ENCODE measurements at regions not wholly inside any gene's neighbourhood (a gene's known extent, or its start where the extent isn't known, plus 50 kb on each side); places are given as distances from the start of the nearest gene placed in this dataset.

DNA sequence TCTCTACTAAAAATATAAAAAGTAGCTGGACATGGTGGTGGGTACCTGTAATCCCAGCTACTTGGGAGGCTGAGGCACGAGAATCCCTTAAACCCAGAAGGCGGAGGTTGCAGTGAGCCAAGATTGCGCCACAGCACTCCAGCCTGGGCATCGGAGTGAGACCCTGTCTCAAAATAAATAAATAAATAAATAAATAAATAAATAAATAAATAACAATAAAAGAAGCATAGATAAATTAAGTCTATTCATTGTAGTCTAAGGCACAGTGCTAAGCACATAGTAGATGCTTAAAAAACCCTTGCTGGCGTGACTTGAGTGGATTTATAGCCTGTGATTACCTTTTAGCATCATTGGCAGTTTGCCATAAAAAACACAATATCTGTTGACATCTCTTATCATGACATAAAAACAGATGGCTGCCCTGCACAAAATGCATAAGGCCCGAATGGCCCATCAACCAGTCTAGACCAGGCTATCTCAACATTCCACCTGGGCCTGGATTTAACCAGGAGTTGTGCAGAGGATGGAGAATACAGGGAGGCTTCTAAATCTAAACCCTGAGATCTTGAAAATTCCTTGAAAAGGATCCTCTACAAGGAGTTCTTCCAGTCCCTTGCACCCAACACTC, 94.9 kb downstream of the PRLHR start:
- WGBS, 2 donors (ENCODE audit: low coverage in 1 of 2), result 60 to 64% methylated on average over 5 to 6 of the region's 6 CpGs
- intact Hi-C loops (cut with DNase I; ENCODE audit: low total_unique reads), result no loop called here
- H3K4me1 ChIP-seq, result peaks cover 0 to 7% (median 4%) of the 10 kb centered on the region in 4 donors
- in situ Hi-C loops (cut with MboI; ENCODE audit: low pct_ligation_motif_present in 1 of 4, low pct_unique_long_range_greater_than_20kb in 1 of 4, low sequenced_read_pairs in 3 of 4), result no loop called here
- no peaks in the 10 kb centered on the region for H3K9me3 ChIP-seq
- no peaks in the 10 kb centered on the region for H3K36me3 ChIP-seq
- H3K4me3 ChIP-seq, result no peak overlapping the region
- H3K27me3 ChIP-seq, result no peaks in the 10 kb centered on the region
- DNase-seq, result no peak
- H3K27ac ChIP-seq, result no peak overlapping the region
- TF ChIP-seq POLR2AphosphoS5 (IDR thresholded peaks at IDR 0.05) (no peak), CTCF (IDR thresholded peaks at IDR 0.05) (no peak), POLR2A (IDR thresholded peaks at IDR 0.05) (no peak), EP300 (IDR thresholded peaks at IDR 0.05; ENCODE audit: low read depth) (no peak)

DNA sequence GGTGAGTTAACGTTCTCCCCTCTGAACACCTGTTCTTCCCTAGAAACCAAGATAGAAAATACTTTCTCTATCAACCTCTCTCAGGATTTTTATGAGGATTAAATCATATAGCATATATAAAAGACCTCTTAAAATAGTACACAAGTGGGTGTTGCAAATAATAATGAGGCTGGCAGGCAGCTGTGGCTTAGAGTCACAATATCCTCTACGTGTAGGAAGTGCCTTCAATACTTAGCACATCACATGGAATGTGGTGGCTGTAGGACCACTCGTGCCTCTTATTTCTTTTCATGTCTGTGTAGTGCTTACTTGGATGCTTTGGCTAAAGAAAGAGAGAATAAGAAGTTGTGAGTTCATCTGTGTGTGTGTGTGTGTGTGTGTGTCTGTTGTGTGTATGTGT, 96.3 kb downstream of the PRLHR start:
- no peak for DNase-seq
- intact Hi-C loops (cut with DNase I; ENCODE audit: low total_unique reads), result no loop called here
- no peaks in the 10 kb centered on the region for H3K27me3 ChIP-seq
- H3K27ac ChIP-seq, result no peak overlapping the region
- TF ChIP-seq POLR2AphosphoS5 (IDR thresholded peaks at IDR 0.05) (no peak), CTCF (IDR thresholded peaks at IDR 0.05) (no peak), POLR2A (IDR thresholded peaks at IDR 0.05) (no peak), EP300 (IDR thresholded peaks at IDR 0.05; ENCODE audit: low read depth) (no peak)
- in situ Hi-C loops (cut with MboI; ENCODE audit: low pct_ligation_motif_present in 1 of 4, low pct_unique_long_range_greater_than_20kb in 1 of 4, low sequenced_read_pairs in 3 of 4), result no loop called here
- H3K4me3 ChIP-seq, result no peak overlapping the region
- H3K9me3 ChIP-seq, result no peaks in the 10 kb centered on the region
- 70 to 71% methylated on average over 2 to 3 of the region's 3 CpGs for WGBS, 2 donors (ENCODE audit: low coverage in 1 of 2)
- peaks cover 0 to 7% (median 4%) of the 10 kb centered on the region in 4 donors for H3K4me1 ChIP-seq
- no peaks in the 10 kb centered on the region for H3K36me3 ChIP-seq

- WGBS, 2 donors (ENCODE audit: low coverage in 1 of 2), result 79 to 93% methylated on average over 4 of the region's 4 CpGs
- DNase-seq, result no peak
- Histone ChIP-seq H3K4me3 (no peak overlapping the region), H3K36me3 (no peaks in the 10 kb centered on the region), H3K27me3 (no peaks in the 10 kb centered on the region), H3K27ac (no peak overlapping the region), H3K4me1 (peaks cover 0 to 7% (median 4%) of the 10 kb centered on the region in 4 donors), H3K9me3 (no peaks in the 10 kb centered on the region)
- no peak for TF ChIP-seq POLR2AphosphoS5 (IDR thresholded peaks at IDR 0.05)
- no peak for TF ChIP-seq CTCF (IDR thresholded peaks at IDR 0.05)
- TF ChIP-seq EP300 (IDR thresholded peaks at IDR 0.05; ENCODE audit: low read depth), result no peak
- no peak for TF ChIP-seq POLR2A (IDR thresholded peaks at IDR 0.05)
- in situ Hi-C loops (cut with MboI; ENCODE audit: low pct_ligation_motif_present in 1 of 4, low pct_unique_long_range_greater_than_20kb in 1 of 4, low sequenced_read_pairs in 3 of 4), result no loop called here
- intact Hi-C loops (cut with DNase I; ENCODE audit: low total_unique reads), result no loop called here
These were observed 96.8 kb downstream of the PRLHR start for GRCh38 chr10:118498623-118499022.

GRCh38 chr10:118497227-118497626, 98.2 kb downstream of the PRLHR start:
- Histone ChIP-seq H3K27me3 (no peaks in the 10 kb centered on the region), H3K27ac (no peak overlapping the region), H3K9me3 (no peaks in the 10 kb centered on the region), H3K4me3 (no peak overlapping the region), H3K4me1 (peaks cover 0 to 7% (median 4%) of the 10 kb centered on the region in 4 donors), H3K36me3 (no peaks in the 10 kb centered on the region)
- in situ Hi-C loops (cut with MboI; ENCODE audit: low pct_ligation_motif_present in 1 of 4, low pct_unique_long_range_greater_than_20kb in 1 of 4, low sequenced_read_pairs in 3 of 4) (no loop called here), intact Hi-C loops (cut with DNase I; ENCODE audit: low total_unique reads) (no loop called here)
- DNase-seq, result no peak
- TF ChIP-seq CTCF (IDR thresholded peaks at IDR 0.05) (no peak), POLR2AphosphoS5 (IDR thresholded peaks at IDR 0.05) (no peak)
- whole genome bisulfite sequencing, 2 donors (ENCODE audit: low coverage in 1 of 2), result 82 to 89% methylated on average over 8 of the region's 8 CpGs
